ENCODE measurements at regions not wholly inside any gene's neighbourhood (a gene's known extent, or its start where the extent isn't known, plus 50 kb on each side); places are given as distances from the start of the nearest gene placed in this dataset.

- no peak for TF ChIP-seq TAF1 (IDR thresholded peaks at IDR 0.05; ENCODE audit: borderline replicate concordance, insufficient read depth, low read length)
- TF ChIP-seq SIN3A (IDR thresholded peaks at IDR 0.05; ENCODE audit: borderline replicate concordance, insufficient read depth, low read length): no peak
- TF ChIP-seq POLR2AphosphoS5 (IDR thresholded peaks at IDR 0.05; ENCODE audit: low read depth, low read length): no peak
- TF ChIP-seq REST (IDR thresholded peaks at IDR 0.05; ENCODE audit: insufficient read depth in 1 of 2, low read depth in 2 of 2, low read length in 2 of 2): no peak
- TF ChIP-seq FOXP2 (optimal IDR thresholded peaks at IDR 0.05; ENCODE audit: borderline replicate concordance, extremely low read depth, extremely low read length, insufficient read depth): no peak
Observed at GRCh38 chr12:75699728-75700496, 188.5 kb upstream of the KRR1 start.

Measured in PFSK-1 (cell line).